ENCODE measurements at regions not wholly inside any gene's neighbourhood (a gene's known extent, or its start where the extent isn't known, plus 50 kb on each side); places are given as distances from the start of the nearest gene placed in this dataset.

GRCh38 chr2:18357537-18357936, 202.9 kb downstream of the RDH14 start:
- Histone ChIP-seq H3K36me3 (replicated peaks in 1 of 2; ENCODE audit: insufficient read depth in 1 of 2, low read depth in 2 of 2) (no peaks in the 10 kb centered on the region), H3K27ac (peak overlapping the region in 3 of 4 donors; percentile 29 to 49 (median 37)), H3K4me1 (peaks cover 12% of the 10 kb centered on the region), H3K9me3 (no peaks in the 10 kb centered on the region), H3K4me3 (no peak overlapping the region), H3K27me3 (no peaks in the 10 kb centered on the region)
- no peak for DNase-seq
- TF ChIP-seq POLR2A (IDR thresholded peaks at IDR 0.05) (no peak), CTCF (IDR thresholded peaks at IDR 0.05) (no peak)
- intact Hi-C loops (cut with DNase I) = no loop called here
- WGBS, 2 donors = 4 to 17% methylated on average over 2 of the region's 2 CpGs
- ATAC-seq = peak; percentile 64

DNA sequence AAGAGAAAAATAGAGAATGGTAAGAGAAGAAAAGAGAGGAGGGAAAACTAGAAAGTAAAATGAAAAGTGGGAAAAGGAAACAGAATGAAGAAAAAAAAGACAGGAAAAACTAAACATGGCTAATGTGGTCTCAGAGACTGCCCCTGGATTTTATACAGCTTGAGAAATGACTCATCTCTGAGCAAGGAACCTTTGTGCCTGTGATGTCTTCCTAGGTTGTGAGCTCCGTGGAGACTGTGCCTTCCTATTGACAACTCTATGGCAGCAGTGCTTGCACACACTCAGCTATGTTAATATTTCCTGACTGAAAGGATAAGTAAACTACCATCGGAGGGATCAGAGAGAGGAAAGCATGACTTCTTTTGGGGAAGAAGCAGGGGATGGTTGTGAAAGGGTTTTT, 203.8 kb downstream of the RDH14 start:
- WGBS, 2 donors = 29 to 33% methylated on average over 2 of the region's 2 CpGs
- intact Hi-C loops (cut with DNase I) = no loop called here
- H3K4me3 ChIP-seq = no peak overlapping the region
- H3K27ac ChIP-seq = peak overlapping the region in 2 of 4 donors; percentile 37 to 50
- peaks cover 12% of the 10 kb centered on the region for H3K4me1 ChIP-seq
- no peak for DNase-seq
- TF ChIP-seq CTCF (IDR thresholded peaks at IDR 0.05) (no peak), POLR2A (IDR thresholded peaks at IDR 0.05) (no peak)
- H3K36me3 ChIP-seq (replicated peaks in 1 of 2; ENCODE audit: insufficient read depth in 1 of 2, low read depth in 2 of 2) = no peaks in the 10 kb centered on the region
- no peaks in the 10 kb centered on the region for H3K27me3 ChIP-seq
- ATAC-seq = no peak
- no peaks in the 10 kb centered on the region for H3K9me3 ChIP-seq

- no peak for ATAC-seq
- intact Hi-C loops (cut with DNase I) = no loop called here
- WGBS, 2 donors = 11 to 13% methylated on average over 1 of the region's 1 CpG
These were observed 211.0 kb downstream of the RDH14 start for GRCh38 chr2:18349421-18349820.

GRCh38 chr2:18346874-18347273, 213.6 kb downstream of the RDH14 start:
- 77 to 85% methylated on average over 3 of the region's 3 CpGs for WGBS, 2 donors
- H3K9me3 ChIP-seq = no peaks in the 10 kb centered on the region
- no peak for ATAC-seq

More at GRCh38 chr2:18349421-18349820, 211.0 kb downstream of the RDH14 start:
- no peaks in the 10 kb centered on the region for H3K9me3 ChIP-seq
- no peak overlapping the region for H3K4me3 ChIP-seq
- TF ChIP-seq CTCF (IDR thresholded peaks at IDR 0.05) (no peak), POLR2A (IDR thresholded peaks at IDR 0.05) (no peak)
- H3K27ac ChIP-seq = no peak overlapping the region
- no peaks in the 10 kb centered on the region for H3K27me3 ChIP-seq
- DNase-seq = no peak
- H3K4me1 ChIP-seq = no peaks in the 10 kb centered on the region
- H3K36me3 ChIP-seq (replicated peaks in 1 of 2; ENCODE audit: insufficient read depth in 1 of 2, low read depth in 2 of 2) = no peaks in the 10 kb centered on the region

More at GRCh38 chr2:18346874-18347273, 213.6 kb downstream of the RDH14 start:
- Histone ChIP-seq H3K27me3 (no peaks in the 10 kb centered on the region), H3K27ac (no peak overlapping the region), H3K4me3 (no peak overlapping the region), H3K4me1 (no peaks in the 10 kb centered on the region), H3K36me3 (replicated peaks in 1 of 2; ENCODE audit: insufficient read depth in 1 of 2, low read depth in 2 of 2) (no peaks in the 10 kb centered on the region)
- DNase-seq = no peak
- TF ChIP-seq POLR2A (IDR thresholded peaks at IDR 0.05) = no peak
- TF ChIP-seq CTCF (IDR thresholded peaks at IDR 0.05) = no peak
- intact Hi-C loops (cut with DNase I) = no loop called here
